Pulmonary artery endothelial cell (primary cell): ENCODE measurements at regions not wholly inside any gene's neighbourhood (a gene's known extent, or its start where the extent isn't known, plus 50 kb on each side); places are given as distances from the start of the nearest gene placed in this dataset.

Experiments
- DNase-seq: peaks from one replicate; pipeline ENCODE4 v3.0.0-alpha.2; 2011; ENCODE audit warnings: low read depth, low spot score

- no peak for DNase-seq
These were observed 287.7 kb downstream of the FBXO15 start for GRCh38 chr18:73859837-73860397.

GRCh38 chr18:73852789-73853549 lies 294.7 kb downstream of the FBXO15 start:
- no peak for DNase-seq

GRCh38 chr18:73850782-73851181 lies 296.9 kb downstream of the FBXO15 start:
- DNase-seq, result no peak

- no peak for DNase-seq
These were observed 299.0 kb downstream of the FBXO15 start for GRCh38 chr18:73848656-73849055.

GRCh38 chr18:73843455-73843854 lies 304.2 kb downstream of the FBXO15 start:
- DNase-seq, result no peak

- no peak for DNase-seq
These were observed 304.7 kb downstream of the FBXO15 start for GRCh38 chr18:73842795-73843394.

GRCh38 chr18:73841661-73842060 lies 306.0 kb downstream of the FBXO15 start:
- no peak for DNase-seq

- DNase-seq, result no peak
These were observed 307.2 kb downstream of the FBXO15 start for GRCh38 chr18:73840319-73840945.

GRCh38 chr18:73839441-73839840 lies 308.2 kb downstream of the FBXO15 start:
- no peak for DNase-seq

- DNase-seq, result no peak
These were observed 309.5 kb downstream of the FBXO15 start for GRCh38 chr18:73838107-73838506.

GRCh38 chr18:73835656-73836364 lies 311.8 kb downstream of the FBXO15 start:
- DNase-seq, result no peak

- no peak for DNase-seq
These were observed 312.6 kb downstream of the FBXO15 start for GRCh38 chr18:73835039-73835438.

- DNase-seq, result no peak
These were observed 315.9 kb downstream of the FBXO15 start for GRCh38 chr18:73831688-73832087.

GRCh38 chr18:73829146-73829545 lies 318.5 kb downstream of the FBXO15 start:
- DNase-seq, result no peak

- no peak for DNase-seq
These were observed 319.8 kb downstream of the FBXO15 start for GRCh38 chr18:73827801-73828200.

- no peak for DNase-seq
These were observed 321.5 kb downstream of the FBXO15 start for GRCh38 chr18:73826098-73826497.

- no peak for DNase-seq
These were observed 323.0 kb downstream of the FBXO15 start for GRCh38 chr18:73824671-73825070.

GRCh38 chr18:73812423-73812822 lies 335.2 kb downstream of the FBXO15 start:
- no peak for DNase-seq

- DNase-seq, result no peak
These were observed 340.0 kb downstream of the FBXO15 start for GRCh38 chr18:73807551-73808192.

- no peak for DNase-seq
These were observed 341.6 kb downstream of the FBXO15 start for GRCh38 chr18:73805991-73806390.

GRCh38 chr18:73797419-73797818 lies 350.2 kb downstream of the FBXO15 start:
- no peak for DNase-seq
